ENCODE measurements at regions not wholly inside any gene's neighbourhood (a gene's known extent, or its start where the extent isn't known, plus 50 kb on each side); places are given as distances from the start of the nearest gene placed in this dataset.
A peak's percentile ranks its signal among the peaks of the same experiment; 100 is the strongest.
"Not testable (repeated sequence)": the region's sequence is repeated elsewhere in the genome, so short reads cannot be mapped to it uniquely, and the experiment has no call there.

DNA sequence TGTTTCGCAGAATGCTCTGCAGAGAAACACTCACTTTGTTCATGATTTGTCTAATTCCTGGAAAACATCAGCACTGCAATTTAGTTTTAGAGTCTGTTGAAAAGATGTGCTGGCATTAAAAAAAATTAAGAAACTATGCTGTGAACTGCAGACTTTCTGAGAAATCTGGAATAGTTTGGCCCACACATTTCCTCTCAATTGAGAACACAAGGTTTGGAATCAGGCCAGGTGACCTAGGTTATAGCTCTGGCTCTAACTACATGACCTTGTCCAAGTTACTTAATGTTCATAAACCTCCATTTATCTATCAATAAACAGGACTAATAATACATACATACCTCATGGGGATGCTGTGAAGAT, 61.4 kb upstream of the ENPEP start:
- WGBS, 2 donors: 0 to 38% methylated on average over 1 of the region's 1 CpG

GRCh38 chr4:110413807-110414560, 62.0 kb upstream of the ENPEP start:
- ATAC-seq; intact Hi-C loops (cut with DNase I); H3K27ac ChIP-seq; H3K4me1 ChIP-seq; H3K4me3 ChIP-seq; H3K27me3 ChIP-seq; H3K9me3 ChIP-seq; H3K36me3 ChIP-seq (replicated peaks in 1 of 2; ENCODE audit: insufficient read depth in 1 of 2, low read depth in 2 of 2): not testable (repeated sequence)
- 58 to 64% methylated on average over 5 of the region's 5 CpGs for WGBS, 2 donors
- DNase-seq: peak in 1 of 4 donors; percentile 2

More for the DNA sequence above, 61.4 kb upstream of the ENPEP start:
- no peaks in the 10 kb centered on the region for H3K4me1 ChIP-seq
- H3K27ac ChIP-seq: no peak overlapping the region
- intact Hi-C loops (cut with DNase I): no loop called here
- no peaks in the 10 kb centered on the region for H3K9me3 ChIP-seq
- no peak for TF ChIP-seq POLR2A (IDR thresholded peaks at IDR 0.05)
- TF ChIP-seq, protein P1, sequence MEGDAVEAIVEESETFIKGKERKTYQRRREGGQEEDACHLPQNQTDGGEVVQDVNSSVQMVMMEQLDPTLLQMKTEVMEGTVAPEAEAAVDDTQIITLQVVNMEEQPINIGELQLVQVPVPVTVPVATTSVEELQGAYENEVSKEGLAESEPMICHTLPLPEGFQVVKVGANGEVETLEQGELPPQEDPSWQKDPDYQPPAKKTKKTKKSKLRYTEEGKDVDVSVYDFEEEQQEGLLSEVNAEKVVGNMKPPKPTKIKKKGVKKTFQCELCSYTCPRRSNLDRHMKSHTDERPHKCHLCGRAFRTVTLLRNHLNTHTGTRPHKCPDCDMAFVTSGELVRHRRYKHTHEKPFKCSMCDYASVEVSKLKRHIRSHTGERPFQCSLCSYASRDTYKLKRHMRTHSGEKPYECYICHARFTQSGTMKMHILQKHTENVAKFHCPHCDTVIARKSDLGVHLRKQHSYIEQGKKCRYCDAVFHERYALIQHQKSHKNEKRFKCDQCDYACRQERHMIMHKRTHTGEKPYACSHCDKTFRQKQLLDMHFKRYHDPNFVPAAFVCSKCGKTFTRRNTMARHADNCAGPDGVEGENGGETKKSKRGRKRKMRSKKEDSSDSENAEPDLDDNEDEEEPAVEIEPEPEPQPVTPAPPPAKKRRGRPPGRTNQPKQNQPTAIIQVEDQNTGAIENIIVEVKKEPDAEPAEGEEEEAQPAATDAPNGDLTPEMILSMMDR (IDR thresholded peaks at IDR 0.05): no peak
- DNase-seq (no peak), ATAC-seq (no peak)
- H3K36me3 ChIP-seq (replicated peaks in 1 of 2; ENCODE audit: insufficient read depth in 1 of 2, low read depth in 2 of 2): no peaks in the 10 kb centered on the region
- H3K4me3 ChIP-seq: no peak overlapping the region
- no peaks in the 10 kb centered on the region for H3K27me3 ChIP-seq

DNA sequence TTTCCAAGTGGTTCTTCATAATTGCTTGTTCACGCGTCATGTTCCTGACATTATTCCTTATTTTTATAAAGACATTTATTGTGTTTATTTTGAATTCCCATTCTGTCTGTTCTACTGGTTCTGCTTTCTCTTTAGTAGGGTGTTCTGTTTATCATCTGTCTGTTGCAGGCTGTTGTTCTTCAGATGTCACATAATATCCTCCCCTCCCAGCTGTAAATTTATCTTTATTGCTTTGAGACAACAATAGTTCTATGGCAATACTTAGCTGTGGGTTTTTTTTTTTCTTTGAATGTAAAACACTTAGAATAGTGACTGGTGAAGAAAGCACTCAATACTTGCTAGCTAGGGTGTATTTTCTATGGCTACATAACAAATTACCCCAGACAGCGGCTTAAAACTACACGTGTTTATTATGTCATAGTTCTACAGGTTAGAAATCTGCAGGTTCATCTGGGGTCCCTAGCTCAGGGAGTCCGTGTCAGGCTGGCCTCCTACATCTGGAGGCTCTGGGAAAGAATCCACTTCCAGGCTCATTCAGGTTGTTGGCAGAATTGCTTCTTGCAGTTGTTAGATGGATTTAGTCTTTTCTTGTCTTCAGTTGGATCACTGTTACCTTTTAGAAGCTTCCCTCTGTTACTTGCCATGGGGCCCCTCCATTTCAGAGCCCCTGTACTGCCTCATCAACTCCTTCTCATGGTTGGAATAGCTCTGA, 63.4 kb upstream of the ENPEP start:
- intact Hi-C loops (cut with DNase I): no loop called here
- WGBS, 2 donors: 71 to 78% methylated on average over 5 of the region's 5 CpGs
- Histone ChIP-seq H3K27ac (no peak overlapping the region), H3K4me3 (no peak overlapping the region), H3K9me3 (no peaks in the 10 kb centered on the region), H3K36me3 (replicated peaks in 1 of 2; ENCODE audit: insufficient read depth in 1 of 2, low read depth in 2 of 2) (no peaks in the 10 kb centered on the region), H3K27me3 (no peaks in the 10 kb centered on the region), H3K4me1 (no peaks in the 10 kb centered on the region)
- ATAC-seq (no peak), DNase-seq (no peak)
- TF ChIP-seq, protein P1 (IDR thresholded peaks at IDR 0.05): no peak
- TF ChIP-seq POLR2A (IDR thresholded peaks at IDR 0.05): no peak

DNA sequence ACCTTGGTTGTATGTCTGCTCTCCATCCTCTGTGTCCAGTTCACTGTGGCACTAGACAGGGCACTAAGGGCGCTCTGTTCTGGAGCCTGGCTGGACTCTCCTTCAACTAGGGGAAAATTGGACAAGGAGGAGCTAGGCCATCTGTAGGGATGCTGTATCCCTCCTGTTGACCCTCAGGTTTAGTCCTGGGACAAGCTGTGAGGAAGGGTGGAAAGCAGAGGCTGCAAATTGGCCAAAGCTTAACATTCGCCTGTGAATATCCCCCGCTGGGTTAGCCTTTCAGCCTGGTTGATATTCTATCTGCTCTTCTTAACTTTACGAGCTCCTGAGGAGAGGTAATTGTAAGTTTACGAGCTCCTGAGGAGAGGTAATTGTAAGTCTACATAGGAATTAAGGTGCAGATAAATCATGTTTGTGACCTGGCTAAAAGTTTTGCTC, 64.4 kb upstream of the ENPEP start:
- Histone ChIP-seq H3K9me3 (no peaks in the 10 kb centered on the region), H3K4me3 (no peak overlapping the region), H3K36me3 (replicated peaks in 1 of 2; ENCODE audit: insufficient read depth in 1 of 2, low read depth in 2 of 2) (no peaks in the 10 kb centered on the region), H3K27ac (no peak overlapping the region), H3K4me1 (no peaks in the 10 kb centered on the region), H3K27me3 (no peaks in the 10 kb centered on the region)
- TF ChIP-seq, protein P1 (IDR thresholded peaks at IDR 0.05): no peak
- no peak for TF ChIP-seq POLR2A (IDR thresholded peaks at IDR 0.05)
- 60 to 66% methylated on average over 5 of the region's 5 CpGs for WGBS, 2 donors
- intact Hi-C loops (cut with DNase I): no loop called here
- DNase-seq: no peak
- no peak for ATAC-seq

- H3K27me3 ChIP-seq; H3K36me3 ChIP-seq (replicated peaks in 1 of 2; ENCODE audit: insufficient read depth in 1 of 2, low read depth in 2 of 2); H3K9me3 ChIP-seq; H3K4me1 ChIP-seq; H3K4me3 ChIP-seq; DNase-seq; H3K27ac ChIP-seq; ATAC-seq; intact Hi-C loops (cut with DNase I): not testable (repeated sequence)
- WGBS, 2 donors: 51 to 81% methylated on average over 9 to 23 of the region's 35 CpGs
These were observed 64.9 kb upstream of the ENPEP start for GRCh38 chr4:110410853-110411573.
